GM12864 (cell line): ENCODE measurements at regions not wholly inside any gene's neighbourhood (a gene's known extent, or its start where the extent isn't known, plus 50 kb on each side); places are given as distances from the start of the nearest gene placed in this dataset.

ENCODE experiments used
- DNase-seq: peaks from one replicate; pipeline ENCODE4 v3.0.0-alpha.2; 2011; ENCODE audit warnings: low read depth
- H3K4me3 ChIP-seq: 2 replicates; pipeline ENCODE4 v1.5.1; 2011; ENCODE audit warnings: mild to moderate bottlenecking, low read depth, low read length, control low read depth
- TF ChIP-seq, protein P1 (sequence below): IDR thresholded peaks from 2 replicates; pipeline ENCODE4 v1.5.1; 2011; ENCODE audit warnings: low read depth, mild to moderate bottlenecking, moderate library complexity, low read length, control low read depth, inconsistent platforms; ENCODE audit errors: missing control alignments

DNA sequence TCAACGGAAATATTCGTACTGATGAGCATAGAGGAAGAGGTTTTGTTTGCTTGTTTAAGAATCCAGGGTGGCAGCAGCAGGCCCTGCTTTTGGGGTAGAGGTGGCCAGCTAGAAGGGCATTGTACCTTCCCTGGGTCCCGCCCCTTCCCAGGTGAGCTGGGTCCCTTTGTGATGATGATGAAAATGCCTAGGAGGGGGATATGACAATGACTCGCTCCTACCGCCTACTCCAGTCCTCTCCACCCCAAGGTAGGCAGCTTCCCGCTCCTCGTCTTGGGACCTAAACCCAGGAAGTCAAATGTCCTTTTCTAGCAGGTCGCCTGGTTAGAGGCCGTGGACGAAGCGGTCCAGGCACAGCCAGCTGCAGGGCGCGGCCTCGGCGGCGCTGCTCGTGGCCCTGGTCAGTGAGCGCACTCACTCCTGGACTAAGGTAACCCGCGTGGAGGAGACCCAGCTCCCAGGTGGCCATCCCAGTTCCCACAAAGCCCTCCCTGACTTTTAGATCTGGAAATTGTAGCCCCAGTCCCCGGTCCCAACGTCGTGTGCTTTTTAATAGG is 141.4 kb downstream of the LSMEM1 start:
- TF ChIP-seq, protein P1, sequence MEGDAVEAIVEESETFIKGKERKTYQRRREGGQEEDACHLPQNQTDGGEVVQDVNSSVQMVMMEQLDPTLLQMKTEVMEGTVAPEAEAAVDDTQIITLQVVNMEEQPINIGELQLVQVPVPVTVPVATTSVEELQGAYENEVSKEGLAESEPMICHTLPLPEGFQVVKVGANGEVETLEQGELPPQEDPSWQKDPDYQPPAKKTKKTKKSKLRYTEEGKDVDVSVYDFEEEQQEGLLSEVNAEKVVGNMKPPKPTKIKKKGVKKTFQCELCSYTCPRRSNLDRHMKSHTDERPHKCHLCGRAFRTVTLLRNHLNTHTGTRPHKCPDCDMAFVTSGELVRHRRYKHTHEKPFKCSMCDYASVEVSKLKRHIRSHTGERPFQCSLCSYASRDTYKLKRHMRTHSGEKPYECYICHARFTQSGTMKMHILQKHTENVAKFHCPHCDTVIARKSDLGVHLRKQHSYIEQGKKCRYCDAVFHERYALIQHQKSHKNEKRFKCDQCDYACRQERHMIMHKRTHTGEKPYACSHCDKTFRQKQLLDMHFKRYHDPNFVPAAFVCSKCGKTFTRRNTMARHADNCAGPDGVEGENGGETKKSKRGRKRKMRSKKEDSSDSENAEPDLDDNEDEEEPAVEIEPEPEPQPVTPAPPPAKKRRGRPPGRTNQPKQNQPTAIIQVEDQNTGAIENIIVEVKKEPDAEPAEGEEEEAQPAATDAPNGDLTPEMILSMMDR = no peak
- no peak for DNase-seq
- no peak overlapping the region for H3K4me3 ChIP-seq

DNA sequence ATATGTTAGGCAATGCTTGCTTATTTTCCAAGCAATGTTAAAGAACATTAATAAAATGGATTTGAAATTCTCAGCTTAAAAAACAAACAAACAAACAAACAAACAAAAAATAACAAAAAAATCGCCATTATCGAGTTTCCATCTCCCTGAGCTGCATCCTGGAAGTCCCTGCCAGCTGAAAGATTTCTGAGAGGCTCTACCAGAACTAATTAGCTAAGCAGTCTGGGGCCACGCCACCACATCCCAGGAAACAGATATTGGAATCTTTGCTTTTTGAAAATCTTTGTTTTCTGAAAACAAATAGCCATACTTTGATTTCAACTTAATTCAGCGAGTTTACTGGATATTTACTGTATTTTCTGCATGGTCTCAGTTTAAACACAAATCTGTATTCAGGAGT is 143.6 kb downstream of the LSMEM1 start:
- TF ChIP-seq, protein P1 = no peak
- no peak for DNase-seq
- no peak overlapping the region for H3K4me3 ChIP-seq

DNA sequence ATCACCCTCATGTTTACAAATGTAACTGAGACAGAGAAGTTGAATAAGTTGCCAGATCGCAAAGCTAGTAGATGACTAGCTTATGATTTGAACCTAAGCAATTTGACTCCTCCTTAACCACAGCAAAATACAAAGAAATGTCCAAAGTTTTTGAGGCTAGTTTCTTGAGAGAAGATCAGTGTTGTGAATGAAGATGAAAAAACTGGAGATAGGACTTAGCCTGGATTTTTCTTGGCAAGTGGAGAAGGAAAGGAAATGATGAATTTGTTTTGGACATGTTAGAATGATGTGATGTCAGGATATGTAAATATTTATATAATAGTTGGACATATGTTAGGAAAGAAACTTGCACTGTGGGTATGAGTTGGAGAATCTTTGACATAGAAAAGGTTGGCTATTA is 149.8 kb downstream of the LSMEM1 start:
- DNase-seq = no peak
- H3K4me3 ChIP-seq = no peak overlapping the region
- TF ChIP-seq, protein P1 = no peak

DNA sequence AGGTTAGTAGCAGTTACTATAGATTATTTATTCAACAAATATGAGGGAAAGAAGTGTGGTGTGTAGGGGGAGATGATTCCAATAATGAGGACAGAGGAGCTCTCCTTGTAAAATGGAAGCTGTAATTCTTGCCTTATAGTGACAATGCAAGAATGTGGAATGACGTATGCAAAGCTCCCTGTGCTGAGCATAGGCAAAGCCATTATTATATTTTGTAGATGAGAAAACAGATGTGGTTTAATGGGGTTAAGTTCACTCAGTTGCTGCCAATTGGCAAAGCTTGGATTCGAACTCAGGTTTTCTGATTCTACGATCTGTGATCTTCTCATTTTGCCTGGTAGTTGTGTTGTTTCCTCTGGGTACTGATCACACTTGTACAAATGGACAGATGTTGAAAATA is 153.3 kb downstream of the LSMEM1 start:
- TF ChIP-seq, protein P1 = no peak
- no peak overlapping the region for H3K4me3 ChIP-seq
- DNase-seq = no peak

DNA sequence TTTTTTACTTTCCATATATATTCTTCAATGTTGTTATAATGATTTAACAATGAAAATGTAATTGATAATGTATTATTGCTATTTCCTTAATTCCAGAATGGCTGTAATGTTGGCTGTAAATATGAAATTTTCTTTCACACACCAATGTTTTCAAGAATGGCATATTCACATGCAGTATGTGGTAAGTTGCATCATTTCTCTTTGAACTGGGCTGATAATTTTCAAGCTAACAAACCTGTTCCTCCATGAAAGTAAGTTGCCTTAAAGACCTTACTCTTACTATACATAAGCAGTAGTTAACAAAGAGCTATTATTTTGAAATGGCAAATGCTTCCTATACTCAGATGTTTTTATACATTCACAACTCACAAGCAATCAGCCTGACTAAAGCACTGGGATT is 154.5 kb downstream of the TMEM168 start:
- DNase-seq = no peak
- no peak overlapping the region for H3K4me3 ChIP-seq
- TF ChIP-seq, protein P1 = no peak

DNA sequence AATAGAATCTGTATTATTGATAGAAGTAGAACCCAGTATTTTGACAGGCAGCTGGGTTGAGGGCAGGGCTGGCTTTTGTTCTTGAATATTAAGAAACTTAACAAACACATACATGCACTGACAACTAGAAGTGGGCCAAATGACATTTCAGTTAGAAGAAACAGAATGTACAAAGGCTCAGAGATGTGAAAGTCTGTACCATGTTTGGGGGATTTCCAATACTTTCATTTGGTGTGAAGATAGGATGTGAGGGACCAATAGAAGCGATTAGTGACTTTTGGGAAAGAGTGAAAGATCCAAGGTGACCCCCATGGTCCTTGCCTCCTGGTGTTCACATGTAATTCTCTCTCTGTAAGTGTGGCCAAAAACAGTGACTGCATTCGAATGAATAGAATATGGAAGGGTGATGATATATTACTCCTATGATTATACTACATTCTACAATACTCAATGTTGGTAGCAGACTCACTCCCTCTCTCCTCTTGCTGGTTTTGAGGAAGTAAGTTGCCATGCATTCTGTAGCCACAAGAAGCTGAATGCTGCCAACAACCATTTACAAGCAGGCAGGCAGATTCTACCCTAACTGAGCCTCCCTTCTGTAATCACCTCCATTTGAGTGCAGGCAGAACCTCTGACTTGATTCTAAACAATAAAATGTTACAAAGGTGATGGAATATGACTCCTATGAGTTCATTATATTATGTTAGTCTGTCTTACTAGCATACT is 151.4 kb downstream of the TMEM168 start:
- TF ChIP-seq, protein P1 = no peak
- no peak for DNase-seq
- H3K4me3 ChIP-seq = no peak overlapping the region

DNA sequence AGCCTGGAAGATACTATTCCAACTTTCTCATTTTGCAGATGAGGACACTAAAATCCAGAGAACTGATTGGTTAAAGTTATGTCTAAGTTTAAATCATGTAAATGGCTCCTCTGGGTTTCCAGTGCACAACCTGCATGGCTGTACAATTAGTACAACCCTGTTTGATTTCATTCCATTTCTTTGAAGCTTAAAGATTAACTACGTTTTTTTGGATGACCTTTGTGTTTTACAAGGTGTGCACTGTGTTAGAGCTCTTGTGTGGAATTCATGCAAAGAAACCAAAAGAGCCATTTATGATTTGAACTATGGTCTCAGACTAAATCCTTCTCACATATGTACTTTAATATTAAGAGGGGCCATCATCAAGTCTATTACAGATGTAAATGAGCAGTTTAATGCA is 149.5 kb downstream of the TMEM168 start:
- DNase-seq = no peak
- TF ChIP-seq, protein P1 = no peak
- H3K4me3 ChIP-seq = no peak overlapping the region
